ENCODE measurements at regions not wholly inside any gene's neighbourhood (a gene's known extent, or its start where the extent isn't known, plus 50 kb on each side); places are given as distances from the start of the nearest gene placed in this dataset.

- TF ChIP-seq CTCF (IDR thresholded peaks at IDR 0.05; ENCODE audit: poor library complexity, severe bottlenecking), result no peak
- no peak for TF ChIP-seq TAF1 (IDR thresholded peaks at IDR 0.05; ENCODE audit: low read depth)
- TF ChIP-seq EP300 (conservative IDR thresholded peaks at IDR 0.05; ENCODE audit: poor library complexity, severe bottlenecking), result no peak
Observed at GRCh38 chr14:51428981-51429380, 188.9 kb downstream of the TMX1 start.
